Neural cell (in vitro differentiated cells): ENCODE measurements at regions not wholly inside any gene's neighbourhood (a gene's known extent, or its start where the extent isn't known, plus 50 kb on each side); places are given as distances from the start of the nearest gene placed in this dataset.
"Not testable (repeated sequence)": the region's sequence is repeated elsewhere in the genome, so short reads cannot be mapped to it uniquely, and the experiment has no call there.

Source experiments
- H2AFZ ChIP-seq: fragments of 200-600, 300-800 bp; sonication (generic), shearing (Covaris generic); 2 replicates; pipeline ENCODE4 v1.6.0; 2014; ENCODE audit warnings: low read depth, mild to moderate bottlenecking, antibody characterized with exemption, low read length, moderate library complexity
- H3F3A ChIP-seq: fragments of 200-600 bp; shearing (Covaris generic); 2 replicates; pipeline ENCODE4 v1.6.1; 2016; ENCODE audit warnings: mild to moderate bottlenecking, moderate library complexity, mixed read lengths, antibody characterized with exemption, low read length; ENCODE audit not compliant: insufficient read depth, poor library complexity, severe bottlenecking
- H3K27ac ChIP-seq: fragments of 200-600, 300-800 bp; sonication (generic), shearing (Covaris generic); 2 replicates; pipeline ENCODE4 v1.5.1; 2014; ENCODE audit warnings: mild to moderate bottlenecking, low read length, moderate library complexity
- H3K27me3 ChIP-seq: fragments of 300-800, 200-600 bp; sonication (generic), shearing (Covaris generic); 2 replicates; pipeline ENCODE4 v1.6.0; 2014; ENCODE audit warnings: mild to moderate bottlenecking, low read depth, low read length, moderate library complexity; ENCODE audit not compliant: insufficient read depth
- H3K36me3 ChIP-seq: fragments of 300-800, 200-600 bp; sonication (generic), shearing (Covaris generic); 2 replicates; pipeline ENCODE4 v1.5.1; 2014; ENCODE audit warnings: mild to moderate bottlenecking, antibody characterized with exemption, low read length, moderate library complexity; ENCODE audit not compliant: insufficient read depth
- H3K4me2 ChIP-seq: fragments of 300-800, 200-600 bp; sonication (generic), shearing (Covaris generic); 2 replicates; pipeline ENCODE4 v1.6.0; 2014; ENCODE audit warnings: mild to moderate bottlenecking, low read length
- H3K4me3 ChIP-seq: fragments of 300-800, 200-600 bp; sonication (generic), shearing (Covaris generic); 2 replicates; pipeline ENCODE4 v1.5.1; 2014; ENCODE audit warnings: mild to moderate bottlenecking, low read length, moderate library complexity
- H3K79me2 ChIP-seq: fragments of 200-600 bp; shearing (Covaris generic); replicated peaks from 2 replicates; pipeline ENCODE4 v1.6.0; 2014; ENCODE audit warnings: mild to moderate bottlenecking, low read length, moderate library complexity; ENCODE audit not compliant: insufficient read depth
- H3K9ac ChIP-seq: fragments of 300-800, 200-600 bp; sonication (generic), shearing (Covaris generic); 2 replicates; pipeline ENCODE4 v1.6.1; 2016; ENCODE audit warnings: mild to moderate bottlenecking, low read length, mixed read lengths
- H3K9me2 ChIP-seq: fragments of 200-600 bp; shearing (Covaris generic); 2 replicates; pipeline ENCODE4 v1.6.1; 2016; ENCODE audit warnings: mild to moderate bottlenecking, low read length, mixed read lengths; ENCODE audit not compliant: insufficient read depth
- H3K9me3 ChIP-seq: fragments of 200-600, 300-800 bp; sonication (generic), shearing (Covaris generic); 2 replicates; pipeline ENCODE4 v1.6.1; 2016; ENCODE audit warnings: mild to moderate bottlenecking, mixed run types, low read length, moderate library complexity, mixed read lengths
- H4K20me1 ChIP-seq: fragments of 200-600 bp; shearing (Covaris generic); 2 replicates; pipeline ENCODE4 v1.6.1; 2016; ENCODE audit warnings: mild to moderate bottlenecking, mixed run types; ENCODE audit not compliant: insufficient read depth
- CTCF ChIP-seq: fragments of 450-650 bp; IDR thresholded peaks from 2 replicates; pipeline ENCODE4 v1.5.1; 2014; ENCODE audit warnings: antibody characterized with exemption, mild to moderate bottlenecking, moderate library complexity; ENCODE audit not compliant: poor library complexity, severe bottlenecking
- EP300 ChIP-seq: fragments of 450-650 bp; conservative IDR thresholded peaks from 2 replicates; pipeline ENCODE4 v1.6.1; 2014; ENCODE audit warnings: antibody characterized with exemption, mild to moderate bottlenecking, moderate library complexity; ENCODE audit not compliant: poor library complexity, severe bottlenecking
- EZH2 ChIP-seq: fragments of 200-600, 300-800 bp; shearing (Covaris generic), sonication (generic); IDR thresholded peaks from 2 replicates; pipeline ENCODE4 v1.6.1; 2014; ENCODE audit warnings: antibody characterized with exemption, low read length, borderline replicate concordance, mild to moderate bottlenecking; ENCODE audit not compliant: insufficient read depth, poor library complexity, severe bottlenecking
- MXI1 ChIP-seq: fragments of 450-650 bp; conservative IDR thresholded peaks from 2 replicates; pipeline ENCODE4 v1.6.1; 2014; ENCODE audit warnings: antibody characterized with exemption, mild to moderate bottlenecking; ENCODE audit not compliant: poor library complexity, severe bottlenecking
- POLR2AphosphoS5 ChIP-seq: IDR thresholded peaks from 2 replicates; pipeline ENCODE4 v1.6.1; 2012
- RAD21 ChIP-seq: fragments of 450-650 bp; conservative IDR thresholded peaks from 2 replicates; pipeline ENCODE4 v1.6.1; 2014; ENCODE audit warnings: antibody characterized with exemption, mild to moderate bottlenecking, moderate library complexity
- REST ChIP-seq: IDR thresholded peaks from 2 replicates; pipeline ENCODE4 v1.6.1; 2012; ENCODE audit warnings: borderline replicate concordance
- SMC3 ChIP-seq: fragments of 450-650 bp; conservative IDR thresholded peaks from 2 replicates; pipeline ENCODE4 v1.6.1; 2014; ENCODE audit warnings: antibody characterized with exemption, mild to moderate bottlenecking, moderate library complexity; ENCODE audit not compliant: poor library complexity
- TAF1 ChIP-seq: IDR thresholded peaks from 2 replicates; pipeline ENCODE4 v1.6.1; 2012; ENCODE audit warnings: low read depth

DNA sequence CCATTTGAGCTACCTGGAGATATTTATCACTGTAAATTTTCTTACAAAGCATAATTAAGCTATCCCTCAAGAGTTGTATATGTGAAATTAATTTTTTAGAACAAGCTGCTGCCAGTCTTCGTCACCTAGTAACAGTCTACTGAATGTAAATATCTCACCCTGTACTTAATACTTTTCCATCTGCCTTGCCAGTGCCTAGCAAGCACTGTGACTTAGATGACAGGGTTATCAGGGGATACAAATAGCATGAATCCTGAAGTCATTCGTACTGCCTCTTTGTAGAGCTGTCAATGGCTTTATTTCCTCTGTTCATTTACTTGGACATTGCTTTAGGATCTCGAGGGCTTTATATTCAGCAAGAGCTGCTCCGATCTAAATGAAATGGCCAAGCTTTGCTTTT, 763.6 kb downstream of the ADCYAP1 start:
- H3K36me3 ChIP-seq, result no peaks in the 10 kb centered on the region
- H3K9ac ChIP-seq, result no peak overlapping the region
- H2AFZ ChIP-seq, result no peak overlapping the region
- no peak overlapping the region for H3K4me3 ChIP-seq
- H4K20me1 ChIP-seq, result no peaks in the 10 kb centered on the region
- no peaks in the 10 kb centered on the region for H3K79me2 ChIP-seq
- H3K9me3 ChIP-seq, result no peaks in the 10 kb centered on the region
- H3F3A ChIP-seq, result no peaks in the 10 kb centered on the region
- H3K4me2 ChIP-seq, result no peak overlapping the region
- no peaks in the 10 kb centered on the region for H3K9me2 ChIP-seq
- H3K27me3 ChIP-seq, result no peaks in the 10 kb centered on the region
- peak; percentile 32 for TF ChIP-seq REST
- TF ChIP-seq TAF1, result no peak
- TF ChIP-seq EP300, result peak; percentile 85
- TF ChIP-seq POLR2AphosphoS5, result peak; percentile 72
- H3K27ac ChIP-seq, result peak overlapping the region; percentile 62

DNA sequence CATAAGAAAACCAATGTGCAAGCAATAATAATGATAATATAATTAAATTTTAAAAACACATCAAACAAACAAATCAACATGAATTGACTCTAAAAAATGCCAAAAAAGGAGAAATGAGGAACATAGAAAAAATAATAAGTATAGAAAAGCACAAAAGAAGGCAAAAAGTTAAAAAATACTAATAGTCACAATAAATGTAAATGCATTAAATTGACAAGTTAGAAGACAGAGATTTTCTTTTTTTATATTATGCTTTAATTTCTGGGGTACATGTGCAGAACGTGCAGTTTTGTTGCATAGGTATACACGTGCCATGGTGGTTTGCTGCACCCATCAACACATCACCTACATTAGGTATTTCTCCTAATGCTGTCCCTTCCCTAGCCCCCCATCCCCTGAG, 767.0 kb downstream of the ADCYAP1 start:
- H3K4me2 ChIP-seq, H3K27ac ChIP-seq, H3K36me3 ChIP-seq, H3K27me3 ChIP-seq, H2AFZ ChIP-seq, H3K9me3 ChIP-seq, H4K20me1 ChIP-seq, H3F3A ChIP-seq, H3K9ac ChIP-seq, H3K79me2 ChIP-seq, H3K9me2 ChIP-seq, H3K4me3 ChIP-seq: not testable (repeated sequence)

- no peak for TF ChIP-seq SMC3
- no peak for TF ChIP-seq EZH2
- TF ChIP-seq RAD21, result no peak
- no peak for TF ChIP-seq MXI1
- no peak for TF ChIP-seq CTCF
- TF ChIP-seq TAF1, result no peak
- H2AFZ ChIP-seq, result no peak overlapping the region
- H3K4me3 ChIP-seq, result no peak overlapping the region
- no peaks in the 10 kb centered on the region for H3K9me2 ChIP-seq
- H3K9ac ChIP-seq, result no peak overlapping the region
- H3K79me2 ChIP-seq, result no peaks in the 10 kb centered on the region
- no peaks in the 10 kb centered on the region for H3K27me3 ChIP-seq
- H3K9me3 ChIP-seq, result no peaks in the 10 kb centered on the region
- no peaks in the 10 kb centered on the region for H3F3A ChIP-seq
- H3K4me2 ChIP-seq, result no peak overlapping the region
- no peak overlapping the region for H3K27ac ChIP-seq
- H3K36me3 ChIP-seq, result no peaks in the 10 kb centered on the region
- no peaks in the 10 kb centered on the region for H4K20me1 ChIP-seq
Measured at GRCh38 chr18:1676387-1676786, 771.7 kb downstream of the ADCYAP1 start.
